OCI-LY7 (cell line): ENCODE measurements at regions not wholly inside any gene's neighbourhood (a gene's known extent, or its start where the extent isn't known, plus 50 kb on each side); places are given as distances from the start of the nearest gene placed in this dataset.

Experiments
- CTCF ChIP-seq: fragments of 200-600 bp; sonication (generic); conservative IDR thresholded peaks from 2 replicates; pipeline ENCODE4 v1.5.1; 2014; ENCODE audit warnings: mild to moderate bottlenecking, antibody characterized with exemption, low read length, moderate library complexity, mixed read lengths
- EZH2phosphoT487 ChIP-seq: fragments of 200-600 bp; sonication (generic); IDR thresholded peaks from 2 replicates; pipeline ENCODE4 v1.6.1; 2018; ENCODE audit warnings: low read depth, borderline replicate concordance, mild to moderate bottlenecking, mixed run types, antibody characterized with exemption, low read length, moderate library complexity, mixed read lengths

GRCh38 chr12:77471801-77472200 lies 358.9 kb upstream of the NAV3 start:
- TF ChIP-seq CTCF = no peak
- TF ChIP-seq EZH2phosphoT487 = no peak
